Left lung (tissue), 4 donors: ENCODE measurements at regions not wholly inside any gene's neighbourhood (a gene's known extent, or its start where the extent isn't known, plus 50 kb on each side); places are given as distances from the start of the nearest gene placed in this dataset.

ENCODE experiments used
- ATAC-seq: fragments of 200-7000 bp; cut with Tn5 transposase; one replicate; pipeline ENCODE4 v1.9.1; 2020; ENCODE audit warnings: moderate library complexity
- DNase-seq, 4 donors: peaks; one replicate each; pipeline ENCODE4 v3.0.0-alpha.2; 2013 to 2020
- H3K27ac ChIP-seq, 2 donors: fragments of 200-600 bp; sonication (generic) in 1 of 2; one replicate each; pipeline versions ENCODE4 v1.5.0 to v1.8.0; 2020 to 2021
- H3K27me3 ChIP-seq, 2 donors: fragments of 200-600 bp; sonication (generic) in 1 of 2; one replicate each; pipeline versions ENCODE4 v1.5.0 to v1.8.0; 2020 to 2021
- H3K36me3 ChIP-seq, 2 donors: fragments of 200-600 bp; sonication (generic) in 1 of 2; one replicate each; pipeline versions ENCODE4 v1.5.0 to v1.8.0; 2020 to 2021
- H3K4me1 ChIP-seq, 2 donors: fragments of 200-600 bp; one replicate each; pipeline ENCODE4 v1.8.0; 2021
- H3K4me3 ChIP-seq, 2 donors: fragments of 200-600 bp; sonication (generic) in 1 of 2; one replicate each; pipeline versions ENCODE4 v1.5.0 to v1.8.0; 2020 to 2021; ENCODE audit warnings: mild to moderate bottlenecking in 1 of 2
- H3K9me3 ChIP-seq, 2 donors: fragments of 200-600 bp; sonication (generic) in 1 of 2; one replicate each; pipeline versions ENCODE4 v1.5.0 to v1.8.0; 2020 to 2021
- intact Hi-C, 2 donors: fragments of 100-400 bp; cut with DNase I; formaldehyde crosslinking; loops; one replicate each; pipeline versions ENCODE4 v1.11.2 to v1.14.2; 2022
- TF ChIP-seq, protein P1 (sequence below), 2 donors: fragments of 200-600 bp; sonication (generic) in 1 of 2; IDR thresholded peaks; one replicate each; pipeline versions ENCODE4 v1.5.0 to v1.8.0; 2021; ENCODE audit warnings: antibody characterized with exemption in 2 of 2
- donor health status: DM: no; HTN: yes; CAD: no.
- donor health status: DM: no; HTN: no; CAD: no.

DNA sequence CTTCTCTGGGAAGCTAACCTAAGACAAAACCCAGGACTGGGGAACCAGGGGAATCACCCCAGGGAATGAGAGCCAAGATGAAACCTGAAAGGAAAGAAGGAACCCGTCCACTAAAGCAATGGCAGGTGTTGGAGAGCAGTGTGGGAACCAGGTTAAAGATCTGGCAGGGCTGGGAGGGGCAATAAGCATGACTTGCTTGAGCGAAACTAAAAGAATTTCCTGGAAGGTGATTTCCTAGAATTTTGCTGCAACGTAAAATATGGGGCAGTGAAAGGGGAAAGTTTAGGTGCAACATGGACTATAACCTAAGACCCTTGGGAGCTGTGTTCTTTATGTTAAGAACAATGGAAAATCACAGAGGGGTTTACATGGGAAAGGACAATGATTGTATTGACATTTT lies 126.2 kb upstream of the SSTR4 start:
- DNase-seq = no peak
- Histone ChIP-seq H3K27me3 (peaks cover 0 to 14% of the 10 kb centered on the region in 2 donors), H3K4me3 (no peak overlapping the region), H3K9me3 (peaks cover 0 to 8% of the 10 kb centered on the region in 2 donors), H3K4me1 (no peaks in the 10 kb centered on the region), H3K36me3 (no peaks in the 10 kb centered on the region), H3K27ac (no peak overlapping the region)
- TF ChIP-seq, protein P1, sequence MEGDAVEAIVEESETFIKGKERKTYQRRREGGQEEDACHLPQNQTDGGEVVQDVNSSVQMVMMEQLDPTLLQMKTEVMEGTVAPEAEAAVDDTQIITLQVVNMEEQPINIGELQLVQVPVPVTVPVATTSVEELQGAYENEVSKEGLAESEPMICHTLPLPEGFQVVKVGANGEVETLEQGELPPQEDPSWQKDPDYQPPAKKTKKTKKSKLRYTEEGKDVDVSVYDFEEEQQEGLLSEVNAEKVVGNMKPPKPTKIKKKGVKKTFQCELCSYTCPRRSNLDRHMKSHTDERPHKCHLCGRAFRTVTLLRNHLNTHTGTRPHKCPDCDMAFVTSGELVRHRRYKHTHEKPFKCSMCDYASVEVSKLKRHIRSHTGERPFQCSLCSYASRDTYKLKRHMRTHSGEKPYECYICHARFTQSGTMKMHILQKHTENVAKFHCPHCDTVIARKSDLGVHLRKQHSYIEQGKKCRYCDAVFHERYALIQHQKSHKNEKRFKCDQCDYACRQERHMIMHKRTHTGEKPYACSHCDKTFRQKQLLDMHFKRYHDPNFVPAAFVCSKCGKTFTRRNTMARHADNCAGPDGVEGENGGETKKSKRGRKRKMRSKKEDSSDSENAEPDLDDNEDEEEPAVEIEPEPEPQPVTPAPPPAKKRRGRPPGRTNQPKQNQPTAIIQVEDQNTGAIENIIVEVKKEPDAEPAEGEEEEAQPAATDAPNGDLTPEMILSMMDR (IDR thresholded peaks at IDR 0.05) = no peak
- no peak for ATAC-seq
- intact Hi-C loops = no loop called here

- ATAC-seq = no peak
- intact Hi-C loops = no loop called here
Observed at GRCh38 chr20:22909436-22909835, 125.7 kb upstream of the SSTR4 start.

GRCh38 chr20:22910287-22910852 lies 124.7 kb upstream of the SSTR4 start:
- ATAC-seq = no peak
- no peak for DNase-seq

More at GRCh38 chr20:22909436-22909835, 125.7 kb upstream of the SSTR4 start:
- Histone ChIP-seq H3K27me3 (peaks cover 0 to 19% of the 10 kb centered on the region in 2 donors), H3K36me3 (no peaks in the 10 kb centered on the region), H3K9me3 (peaks cover 0 to 8% of the 10 kb centered on the region in 2 donors), H3K4me1 (no peaks in the 10 kb centered on the region), H3K4me3 (no peak overlapping the region), H3K27ac (no peak overlapping the region)
- TF ChIP-seq, protein P1 (IDR thresholded peaks at IDR 0.05) = no peak
- DNase-seq = no peak

DNA sequence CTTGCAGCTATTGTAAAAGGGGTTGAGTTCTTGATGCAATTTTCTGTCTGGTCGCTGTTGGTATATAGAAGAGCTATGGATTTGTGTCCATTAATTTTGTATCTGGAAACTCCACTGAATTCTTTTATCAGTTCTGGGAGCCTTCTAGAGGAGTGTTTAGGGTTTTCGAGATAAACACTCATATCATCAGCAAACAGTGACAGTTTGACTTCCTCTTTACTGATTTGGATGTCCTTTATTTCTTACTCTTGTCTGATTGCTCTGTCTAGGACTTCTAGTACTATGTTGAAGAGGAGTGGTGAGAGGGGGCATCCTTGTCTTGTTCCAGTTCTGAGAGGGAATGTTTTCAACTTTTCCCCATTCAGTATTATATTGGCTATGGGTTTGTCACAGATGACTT lies 120.8 kb upstream of the SSTR4 start:
- H3K9me3 ChIP-seq = peaks cover 0 to 8% of the 10 kb centered on the region in 2 donors
- ATAC-seq = no peak
- no peak overlapping the region for H3K27ac ChIP-seq
- TF ChIP-seq, protein P1 (IDR thresholded peaks at IDR 0.05) = no peak
- peaks cover 0 to 46% of the 10 kb centered on the region in 2 donors for H3K27me3 ChIP-seq
- no peaks in the 10 kb centered on the region for H3K36me3 ChIP-seq
- no peak overlapping the region for H3K4me3 ChIP-seq
- DNase-seq = no peak
- intact Hi-C loops = no loop called here
- H3K4me1 ChIP-seq = no peaks in the 10 kb centered on the region

More at GRCh38 chr20:22910287-22910852, 124.7 kb upstream of the SSTR4 start:
- intact Hi-C loops = no loop called here
- Histone ChIP-seq H3K36me3 (no peaks in the 10 kb centered on the region), H3K27ac (no peak overlapping the region), H3K9me3 (peaks cover 0 to 8% of the 10 kb centered on the region in 2 donors), H3K4me1 (no peaks in the 10 kb centered on the region), H3K27me3 (peaks cover 0 to 23% of the 10 kb centered on the region in 2 donors), H3K4me3 (no peak overlapping the region)
- TF ChIP-seq, protein P1 (IDR thresholded peaks at IDR 0.05) = no peak

GRCh38 chr20:22915512-22915911 lies 119.6 kb upstream of the SSTR4 start:
- H3K27me3 ChIP-seq = peaks cover 0 to 52% of the 10 kb centered on the region in 2 donors
- TF ChIP-seq, protein P1 (IDR thresholded peaks at IDR 0.05) = no peak
- H3K9me3 ChIP-seq = peaks cover 0 to 8% of the 10 kb centered on the region in 2 donors
- ATAC-seq (no peak), DNase-seq (no peak)
- no peaks in the 10 kb centered on the region for H3K4me1 ChIP-seq
- no peak overlapping the region for H3K27ac ChIP-seq
- H3K36me3 ChIP-seq = no peaks in the 10 kb centered on the region
- intact Hi-C loops = no loop called here
- H3K4me3 ChIP-seq = no peak overlapping the region
